Coronary artery (tissue), 2 donors: ENCODE measurements at regions not wholly inside any gene's neighbourhood (a gene's known extent, or its start where the extent isn't known, plus 50 kb on each side); places are given as distances from the start of the nearest gene placed in this dataset.

Source experiments
- DNase-seq: peaks from one replicate; pipeline ENCODE4 v3.0.0-alpha.2; 2017; ENCODE audit warnings: low spot score
- H3K27ac ChIP-seq, 2 donors: fragments of 200-600 bp; sonication (generic); one replicate each; pipeline ENCODE4 v1.5.1; 2016 to 2019
- H3K4me3 ChIP-seq: fragments of 200-600 bp; sonication (generic); 2 replicates; pipeline ENCODE4 v1.5.1; 2016; ENCODE audit warnings: mild to moderate bottlenecking, moderate library complexity
- TF ChIP-seq, protein P1 (sequence below): fragments of 200-600 bp; sonication (generic); IDR thresholded peaks from one replicate; pipeline ENCODE4 v1.5.1; 2019; ENCODE audit warnings: antibody characterized with exemption

DNA sequence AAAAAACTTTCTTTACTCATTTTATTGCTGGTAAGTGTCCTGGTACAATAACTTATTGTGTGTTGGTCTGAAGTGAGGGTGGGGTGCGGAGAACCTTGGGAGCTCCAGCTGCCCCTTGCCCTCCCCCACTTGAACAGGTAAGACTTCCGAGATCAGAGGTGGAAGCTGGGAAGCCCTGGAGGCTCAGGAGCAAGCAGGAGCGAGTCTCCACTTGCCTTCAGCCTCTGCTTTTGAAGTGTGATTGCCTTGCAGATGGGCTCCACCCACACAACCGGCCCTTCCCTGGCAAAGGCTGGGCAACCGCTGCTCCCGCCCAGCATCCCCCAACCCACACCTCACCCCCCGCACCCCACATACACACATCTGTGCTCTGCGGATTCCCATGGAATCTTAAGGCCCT lies 179.6 kb downstream of the TFAP2C start:
- TF ChIP-seq, protein P1, sequence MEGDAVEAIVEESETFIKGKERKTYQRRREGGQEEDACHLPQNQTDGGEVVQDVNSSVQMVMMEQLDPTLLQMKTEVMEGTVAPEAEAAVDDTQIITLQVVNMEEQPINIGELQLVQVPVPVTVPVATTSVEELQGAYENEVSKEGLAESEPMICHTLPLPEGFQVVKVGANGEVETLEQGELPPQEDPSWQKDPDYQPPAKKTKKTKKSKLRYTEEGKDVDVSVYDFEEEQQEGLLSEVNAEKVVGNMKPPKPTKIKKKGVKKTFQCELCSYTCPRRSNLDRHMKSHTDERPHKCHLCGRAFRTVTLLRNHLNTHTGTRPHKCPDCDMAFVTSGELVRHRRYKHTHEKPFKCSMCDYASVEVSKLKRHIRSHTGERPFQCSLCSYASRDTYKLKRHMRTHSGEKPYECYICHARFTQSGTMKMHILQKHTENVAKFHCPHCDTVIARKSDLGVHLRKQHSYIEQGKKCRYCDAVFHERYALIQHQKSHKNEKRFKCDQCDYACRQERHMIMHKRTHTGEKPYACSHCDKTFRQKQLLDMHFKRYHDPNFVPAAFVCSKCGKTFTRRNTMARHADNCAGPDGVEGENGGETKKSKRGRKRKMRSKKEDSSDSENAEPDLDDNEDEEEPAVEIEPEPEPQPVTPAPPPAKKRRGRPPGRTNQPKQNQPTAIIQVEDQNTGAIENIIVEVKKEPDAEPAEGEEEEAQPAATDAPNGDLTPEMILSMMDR: no peak
- no peak overlapping the region for H3K27ac ChIP-seq
- DNase-seq: no peak
- H3K4me3 ChIP-seq: no peak overlapping the region

DNA sequence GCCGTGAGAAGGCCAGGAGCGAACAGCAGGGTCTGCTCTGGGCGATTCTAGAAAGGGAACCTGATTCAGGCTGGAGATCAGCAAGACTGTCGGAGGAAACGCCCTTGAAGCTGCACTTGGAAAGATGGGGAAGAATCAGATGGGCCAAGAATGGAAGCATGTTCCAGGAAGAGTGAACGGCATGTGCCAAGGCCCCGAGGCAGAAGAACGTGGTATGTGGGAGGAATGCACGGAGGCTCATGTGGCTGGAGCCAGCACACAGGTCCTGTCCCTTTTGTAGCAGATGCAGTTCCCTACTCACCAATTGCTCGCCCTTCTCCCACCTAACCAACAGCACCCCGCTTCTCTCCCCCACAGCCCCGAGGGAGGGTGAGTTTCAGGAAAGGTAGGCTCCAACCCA lies 180.6 kb downstream of the TFAP2C start:
- DNase-seq: no peak
- H3K4me3 ChIP-seq: no peak overlapping the region
- TF ChIP-seq, protein P1: no peak
- no peak overlapping the region for H3K27ac ChIP-seq

DNA sequence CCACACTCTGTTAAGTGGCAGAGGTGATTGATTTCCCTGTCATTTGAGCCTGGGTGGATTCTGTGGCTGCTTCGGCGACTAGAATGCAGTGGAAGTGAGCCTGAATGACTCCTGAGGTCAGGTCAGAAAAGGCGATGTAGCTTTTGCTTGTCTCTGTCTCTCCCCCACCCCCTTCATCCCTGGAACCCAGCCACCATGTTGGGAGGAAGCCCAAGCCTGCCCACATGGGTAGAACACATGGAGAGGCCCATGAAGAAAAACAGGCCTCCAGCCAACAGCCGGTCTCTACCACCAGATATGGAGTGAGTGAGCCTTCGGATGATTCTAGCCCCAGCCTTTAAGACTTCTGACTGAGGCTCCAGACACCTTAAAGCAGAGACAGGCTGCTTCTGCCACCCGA lies 181.0 kb downstream of the TFAP2C start:
- Histone ChIP-seq H3K4me3 (no peak overlapping the region), H3K27ac (no peak overlapping the region)
- no peak for DNase-seq
- TF ChIP-seq, protein P1: no peak

DNA sequence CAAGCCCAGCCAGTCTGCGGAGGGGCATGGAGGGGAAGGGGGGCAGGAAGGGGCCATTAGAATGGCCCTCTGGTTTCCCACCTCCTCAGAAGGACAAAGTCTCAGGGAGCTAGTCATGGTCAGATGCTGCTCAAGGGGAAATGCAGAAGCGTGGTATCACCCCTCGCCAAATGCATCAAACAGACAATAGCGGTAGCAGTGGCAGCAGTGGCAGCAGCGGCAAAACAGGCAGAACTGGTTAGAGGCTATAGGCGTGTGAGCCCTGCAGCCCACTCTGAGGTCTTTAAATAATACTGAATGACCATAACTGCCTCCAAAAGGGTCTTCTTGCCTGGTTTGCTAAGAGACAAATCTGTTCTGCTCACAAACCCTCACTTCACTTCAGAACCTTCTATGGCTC lies 186.7 kb downstream of the TFAP2C start:
- Histone ChIP-seq H3K4me3 (no peak overlapping the region), H3K27ac (no peak overlapping the region)
- DNase-seq: no peak
- TF ChIP-seq, protein P1: no peak

DNA sequence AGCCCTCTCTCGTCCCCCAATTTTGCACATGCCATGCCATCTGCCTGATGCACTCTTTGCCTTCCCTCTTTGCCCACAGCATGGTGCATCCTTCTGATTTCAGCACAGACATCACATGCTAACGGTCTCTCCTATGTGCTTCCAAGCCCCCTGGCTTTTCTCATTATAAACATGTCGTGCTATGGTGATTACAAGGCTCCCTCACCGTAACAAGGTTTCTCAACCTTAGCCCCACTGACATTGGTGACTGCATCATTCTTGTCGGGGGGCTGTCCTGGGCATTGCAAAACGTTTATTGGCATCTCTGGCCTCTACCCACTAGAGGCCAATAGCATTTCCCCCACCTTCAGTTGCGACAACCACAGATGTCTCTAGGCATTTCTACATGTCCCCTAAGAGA lies 187.2 kb downstream of the TFAP2C start:
- Histone ChIP-seq H3K27ac (no peak overlapping the region), H3K4me3 (no peak overlapping the region)
- TF ChIP-seq, protein P1: no peak
- no peak for DNase-seq

DNA sequence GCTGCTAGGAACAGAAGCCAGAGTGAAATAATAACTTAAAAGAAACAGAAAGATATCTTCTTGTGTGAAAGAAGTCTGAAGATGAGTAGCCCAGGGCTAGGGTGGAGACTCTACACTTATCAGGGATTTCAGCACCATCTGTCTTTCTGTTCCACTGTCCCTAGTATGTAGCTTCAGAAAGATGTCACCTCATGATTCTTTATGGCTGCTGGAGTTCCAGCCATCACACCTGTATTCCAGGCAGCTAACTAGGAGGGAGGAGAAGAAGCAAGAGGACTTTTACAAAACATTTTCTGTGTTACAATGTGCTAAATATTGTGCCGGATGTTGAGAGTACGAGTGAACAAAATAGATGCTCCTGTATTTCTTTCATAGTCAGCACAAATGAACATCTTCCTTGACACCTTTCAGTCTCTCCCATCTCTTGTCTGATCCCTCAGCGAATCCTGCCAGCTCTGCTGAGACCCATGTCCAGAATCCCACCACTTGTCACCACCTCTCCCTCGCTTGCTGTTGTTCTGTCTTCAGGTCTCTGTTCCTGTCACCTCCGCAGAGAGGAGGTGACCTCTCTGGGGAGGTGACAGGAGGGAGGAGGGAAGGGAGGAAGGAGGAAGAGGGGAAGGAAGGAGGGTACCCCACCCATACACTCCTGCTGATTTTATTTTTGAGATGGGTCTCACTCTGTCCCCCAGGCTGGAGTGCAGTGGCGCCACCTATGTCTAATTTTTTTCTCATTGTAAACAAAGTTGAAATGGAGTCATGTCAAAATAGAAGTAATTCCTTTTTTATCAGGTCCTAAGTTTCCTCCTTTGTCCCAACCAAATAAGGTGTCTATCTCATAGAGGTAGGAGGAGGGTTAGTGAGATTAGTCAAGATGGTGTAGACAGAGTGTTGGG lies 188.9 kb downstream of the TFAP2C start:
- TF ChIP-seq, protein P1: no peak
- no peak overlapping the region for H3K4me3 ChIP-seq
- H3K27ac ChIP-seq: no peak overlapping the region
- no peak for DNase-seq

DNA sequence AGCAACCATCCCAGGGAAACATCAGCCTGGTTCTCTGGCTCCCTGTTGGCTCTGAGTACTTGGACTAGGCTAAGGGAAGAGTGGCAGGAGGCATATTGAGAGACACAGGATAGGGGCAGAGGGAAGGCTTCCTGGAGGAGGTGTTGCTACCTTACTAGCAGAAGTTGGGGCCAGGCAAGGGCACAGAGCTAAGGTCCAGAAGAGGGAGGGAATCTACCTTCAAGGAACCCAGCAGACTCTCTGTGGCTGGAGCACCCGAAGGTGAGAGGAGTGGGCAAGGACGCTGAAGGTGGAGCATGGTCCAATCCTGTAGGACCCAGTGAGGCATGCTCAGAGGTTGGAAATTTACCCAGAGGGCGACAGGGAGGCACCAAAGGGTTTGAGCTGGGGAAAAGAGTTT lies 191.9 kb downstream of the TFAP2C start:
- H3K27ac ChIP-seq: no peak overlapping the region
- TF ChIP-seq, protein P1: no peak
- DNase-seq: no peak
- H3K4me3 ChIP-seq: no peak overlapping the region
